Neural cell (in vitro differentiated cells): ENCODE measurements at regions not wholly inside any gene's neighbourhood (a gene's known extent, or its start where the extent isn't known, plus 50 kb on each side); places are given as distances from the start of the nearest gene placed in this dataset.

Experiments
- H2AFZ ChIP-seq: fragments of 200-600, 300-800 bp; sonication (generic), shearing (Covaris generic); 2 replicates; pipeline ENCODE4 v1.6.0; 2014; ENCODE audit warnings: low read depth, mild to moderate bottlenecking, antibody characterized with exemption, low read length, moderate library complexity
- H3F3A ChIP-seq: fragments of 200-600 bp; shearing (Covaris generic); 2 replicates; pipeline ENCODE4 v1.6.1; 2016; ENCODE audit warnings: mild to moderate bottlenecking, moderate library complexity, mixed read lengths, antibody characterized with exemption, low read length; ENCODE audit not compliant: insufficient read depth, poor library complexity, severe bottlenecking
- H3K27ac ChIP-seq: fragments of 200-600, 300-800 bp; sonication (generic), shearing (Covaris generic); 2 replicates; pipeline ENCODE4 v1.5.1; 2014; ENCODE audit warnings: mild to moderate bottlenecking, low read length, moderate library complexity
- H3K27me3 ChIP-seq: fragments of 300-800, 200-600 bp; sonication (generic), shearing (Covaris generic); 2 replicates; pipeline ENCODE4 v1.6.0; 2014; ENCODE audit warnings: mild to moderate bottlenecking, low read depth, low read length, moderate library complexity; ENCODE audit not compliant: insufficient read depth
- H3K36me3 ChIP-seq: fragments of 300-800, 200-600 bp; sonication (generic), shearing (Covaris generic); 2 replicates; pipeline ENCODE4 v1.5.1; 2014; ENCODE audit warnings: mild to moderate bottlenecking, antibody characterized with exemption, low read length, moderate library complexity; ENCODE audit not compliant: insufficient read depth
- H3K4me2 ChIP-seq: fragments of 300-800, 200-600 bp; sonication (generic), shearing (Covaris generic); 2 replicates; pipeline ENCODE4 v1.6.0; 2014; ENCODE audit warnings: mild to moderate bottlenecking, low read length
- H3K4me3 ChIP-seq: fragments of 300-800, 200-600 bp; sonication (generic), shearing (Covaris generic); 2 replicates; pipeline ENCODE4 v1.5.1; 2014; ENCODE audit warnings: mild to moderate bottlenecking, low read length, moderate library complexity
- H3K79me2 ChIP-seq: fragments of 200-600 bp; shearing (Covaris generic); replicated peaks from 2 replicates; pipeline ENCODE4 v1.6.0; 2014; ENCODE audit warnings: mild to moderate bottlenecking, low read length, moderate library complexity; ENCODE audit not compliant: insufficient read depth
- H3K9ac ChIP-seq: fragments of 300-800, 200-600 bp; sonication (generic), shearing (Covaris generic); 2 replicates; pipeline ENCODE4 v1.6.1; 2016; ENCODE audit warnings: mild to moderate bottlenecking, low read length, mixed read lengths
- H3K9me2 ChIP-seq: fragments of 200-600 bp; shearing (Covaris generic); 2 replicates; pipeline ENCODE4 v1.6.1; 2016; ENCODE audit warnings: mild to moderate bottlenecking, low read length, mixed read lengths; ENCODE audit not compliant: insufficient read depth
- H3K9me3 ChIP-seq: fragments of 200-600, 300-800 bp; sonication (generic), shearing (Covaris generic); 2 replicates; pipeline ENCODE4 v1.6.1; 2016; ENCODE audit warnings: mild to moderate bottlenecking, mixed run types, low read length, moderate library complexity, mixed read lengths
- H4K20me1 ChIP-seq: fragments of 200-600 bp; shearing (Covaris generic); 2 replicates; pipeline ENCODE4 v1.6.1; 2016; ENCODE audit warnings: mild to moderate bottlenecking, mixed run types; ENCODE audit not compliant: insufficient read depth
- EP300 ChIP-seq: fragments of 450-650 bp; conservative IDR thresholded peaks from 2 replicates; pipeline ENCODE4 v1.6.1; 2014; ENCODE audit warnings: antibody characterized with exemption, mild to moderate bottlenecking, moderate library complexity; ENCODE audit not compliant: poor library complexity, severe bottlenecking
- EZH2 ChIP-seq: fragments of 200-600, 300-800 bp; shearing (Covaris generic), sonication (generic); IDR thresholded peaks from 2 replicates; pipeline ENCODE4 v1.6.1; 2014; ENCODE audit warnings: antibody characterized with exemption, low read length, borderline replicate concordance, mild to moderate bottlenecking; ENCODE audit not compliant: insufficient read depth, poor library complexity, severe bottlenecking
- MXI1 ChIP-seq: fragments of 450-650 bp; conservative IDR thresholded peaks from 2 replicates; pipeline ENCODE4 v1.6.1; 2014; ENCODE audit warnings: antibody characterized with exemption, mild to moderate bottlenecking; ENCODE audit not compliant: poor library complexity, severe bottlenecking
- POLR2AphosphoS5 ChIP-seq: IDR thresholded peaks from 2 replicates; pipeline ENCODE4 v1.6.1; 2012
- RAD21 ChIP-seq: fragments of 450-650 bp; conservative IDR thresholded peaks from 2 replicates; pipeline ENCODE4 v1.6.1; 2014; ENCODE audit warnings: antibody characterized with exemption, mild to moderate bottlenecking, moderate library complexity
- REST ChIP-seq: IDR thresholded peaks from 2 replicates; pipeline ENCODE4 v1.6.1; 2012; ENCODE audit warnings: borderline replicate concordance
- SMC3 ChIP-seq: fragments of 450-650 bp; conservative IDR thresholded peaks from 2 replicates; pipeline ENCODE4 v1.6.1; 2014; ENCODE audit warnings: antibody characterized with exemption, mild to moderate bottlenecking, moderate library complexity; ENCODE audit not compliant: poor library complexity
- TAF1 ChIP-seq: IDR thresholded peaks from 2 replicates; pipeline ENCODE4 v1.6.1; 2012; ENCODE audit warnings: low read depth
- TF ChIP-seq, protein P1 (sequence below): fragments of 450-650 bp; IDR thresholded peaks from 2 replicates; pipeline ENCODE4 v1.5.1; 2014; ENCODE audit warnings: antibody characterized with exemption, mild to moderate bottlenecking, moderate library complexity; ENCODE audit not compliant: poor library complexity, severe bottlenecking

DNA sequence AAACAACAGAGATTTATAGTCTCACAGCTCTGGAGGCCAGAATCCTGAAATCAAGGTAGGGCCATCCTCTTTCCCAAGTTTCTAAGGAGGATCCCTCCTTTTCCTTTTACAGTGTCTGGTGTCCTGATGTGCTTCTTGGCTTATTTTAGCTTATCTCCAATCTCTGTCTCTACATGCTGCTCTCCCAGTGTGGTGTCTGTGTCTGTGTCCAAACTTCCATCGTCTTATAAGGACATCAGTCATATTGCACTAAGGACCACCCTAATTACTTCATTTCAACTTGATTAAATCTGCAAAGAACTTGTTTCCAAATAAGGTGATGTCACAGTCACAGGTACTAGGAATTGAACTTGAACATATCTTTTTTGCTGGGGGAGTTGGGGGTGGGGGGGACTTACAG lies 529.6 kb downstream of the DHX35 start:
- no peaks in the 10 kb centered on the region for H4K20me1 ChIP-seq
- H2AFZ ChIP-seq = no peak overlapping the region
- TF ChIP-seq TAF1 (no peak), EZH2 (no peak), RAD21 (no peak), EP300 (no peak), MXI1 (no peak), REST (no peak)
- TF ChIP-seq, protein P1, sequence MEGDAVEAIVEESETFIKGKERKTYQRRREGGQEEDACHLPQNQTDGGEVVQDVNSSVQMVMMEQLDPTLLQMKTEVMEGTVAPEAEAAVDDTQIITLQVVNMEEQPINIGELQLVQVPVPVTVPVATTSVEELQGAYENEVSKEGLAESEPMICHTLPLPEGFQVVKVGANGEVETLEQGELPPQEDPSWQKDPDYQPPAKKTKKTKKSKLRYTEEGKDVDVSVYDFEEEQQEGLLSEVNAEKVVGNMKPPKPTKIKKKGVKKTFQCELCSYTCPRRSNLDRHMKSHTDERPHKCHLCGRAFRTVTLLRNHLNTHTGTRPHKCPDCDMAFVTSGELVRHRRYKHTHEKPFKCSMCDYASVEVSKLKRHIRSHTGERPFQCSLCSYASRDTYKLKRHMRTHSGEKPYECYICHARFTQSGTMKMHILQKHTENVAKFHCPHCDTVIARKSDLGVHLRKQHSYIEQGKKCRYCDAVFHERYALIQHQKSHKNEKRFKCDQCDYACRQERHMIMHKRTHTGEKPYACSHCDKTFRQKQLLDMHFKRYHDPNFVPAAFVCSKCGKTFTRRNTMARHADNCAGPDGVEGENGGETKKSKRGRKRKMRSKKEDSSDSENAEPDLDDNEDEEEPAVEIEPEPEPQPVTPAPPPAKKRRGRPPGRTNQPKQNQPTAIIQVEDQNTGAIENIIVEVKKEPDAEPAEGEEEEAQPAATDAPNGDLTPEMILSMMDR = no peak
- H3F3A ChIP-seq = no peaks in the 10 kb centered on the region
- no peak overlapping the region for H3K4me2 ChIP-seq
- no peaks in the 10 kb centered on the region for H3K27me3 ChIP-seq
- no peaks in the 10 kb centered on the region for H3K36me3 ChIP-seq
- no peak overlapping the region for H3K4me3 ChIP-seq
- H3K9ac ChIP-seq = no peak overlapping the region
- no peaks in the 10 kb centered on the region for H3K79me2 ChIP-seq
- no peaks in the 10 kb centered on the region for H3K9me2 ChIP-seq
- no peak overlapping the region for H3K27ac ChIP-seq
- H3K9me3 ChIP-seq = no peaks in the 10 kb centered on the region

DNA sequence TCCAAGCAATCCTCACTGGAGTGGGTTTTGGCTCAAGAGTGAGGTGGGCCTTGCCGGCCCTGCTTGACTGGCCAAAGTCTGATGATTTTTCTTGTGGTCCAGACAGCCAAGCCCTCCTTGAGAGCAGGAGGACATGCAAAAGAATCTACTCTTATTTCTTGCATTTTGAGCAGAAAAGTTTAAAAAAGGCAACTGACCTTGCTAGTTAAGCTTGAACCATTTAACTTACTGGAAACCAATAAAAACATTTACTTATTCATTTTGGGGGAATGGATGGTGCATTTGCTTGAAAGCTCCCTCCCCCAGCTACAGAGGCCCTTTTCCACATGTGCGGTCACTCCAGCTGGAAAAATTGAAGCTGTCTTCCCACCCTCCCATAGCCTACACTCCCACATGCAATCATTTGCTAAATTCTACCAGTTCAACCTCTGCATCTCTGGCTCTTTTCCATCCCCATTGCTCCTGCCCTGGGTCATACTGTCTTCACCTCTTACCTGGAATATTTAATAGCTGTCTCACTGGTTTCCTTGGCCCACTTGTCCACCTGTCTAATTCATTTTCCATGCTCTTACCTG lies 527.9 kb downstream of the DHX35 start:
- no peak overlapping the region for H3K4me2 ChIP-seq
- no peaks in the 10 kb centered on the region for H3K36me3 ChIP-seq
- H2AFZ ChIP-seq = no peak overlapping the region
- H3K79me2 ChIP-seq = no peaks in the 10 kb centered on the region
- no peaks in the 10 kb centered on the region for H3K9me2 ChIP-seq
- H3K27ac ChIP-seq = no peak overlapping the region
- no peaks in the 10 kb centered on the region for H3K9me3 ChIP-seq
- H3K9ac ChIP-seq = no peak overlapping the region
- TF ChIP-seq MXI1 = no peak
- TF ChIP-seq POLR2AphosphoS5 = no peak
- TF ChIP-seq SMC3 = no peak
- no peak for TF ChIP-seq TAF1
- TF ChIP-seq, protein P1 = no peak
- no peak for TF ChIP-seq EP300
- no peak for TF ChIP-seq REST
- TF ChIP-seq EZH2 = no peak
- TF ChIP-seq RAD21 = no peak
- H3K27me3 ChIP-seq = no peaks in the 10 kb centered on the region
- no peaks in the 10 kb centered on the region for H3F3A ChIP-seq
- H3K4me3 ChIP-seq = no peak overlapping the region
- H4K20me1 ChIP-seq = no peaks in the 10 kb centered on the region
